T-helper 2 cell (primary cell): ENCODE measurements at regions not wholly inside any gene's neighbourhood (a gene's known extent, or its start where the extent isn't known, plus 50 kb on each side); places are given as distances from the start of the nearest gene placed in this dataset.

Experiments used
- DNase-seq, 5 experiments: peaks; one replicate each; pipeline versions ENCODE4 v3.0.0 to v3.0.0-alpha.2; 2012 to 2022

- no peak for DNase-seq
Observed at GRCh38 chr7:130897515-130898419, 163.8 kb upstream of the KLF14 start.

- DNase-seq = no peak
Observed at GRCh38 chr7:130899071-130899560, 165.1 kb upstream of the KLF14 start.

- no peak for DNase-seq
Observed at GRCh38 chr7:130899638-130900401, 165.8 kb upstream of the KLF14 start.

GRCh38 chr7:130900471-130901076 lies 166.6 kb upstream of the KLF14 start:
- DNase-seq = no peak

- no peak for DNase-seq
Observed at GRCh38 chr7:130901209-130901783, 167.3 kb upstream of the KLF14 start.

GRCh38 chr7:130902755-130903357 lies 168.8 kb upstream of the KLF14 start:
- no peak for DNase-seq

GRCh38 chr7:130903358-130903974 lies 169.5 kb upstream of the KLF14 start:
- DNase-seq = no peak

GRCh38 chr7:130904031-130904757 lies 170.2 kb upstream of the KLF14 start:
- DNase-seq = no peak

- no peak for DNase-seq
Observed at GRCh38 chr7:130904792-130905191, 170.8 kb upstream of the KLF14 start.

GRCh38 chr7:130906575-130906974 lies 172.6 kb upstream of the KLF14 start:
- no peak for DNase-seq

- no peak for DNase-seq
Observed at GRCh38 chr7:130907439-130907838, 173.4 kb upstream of the KLF14 start.

GRCh38 chr7:130908345-130909160 lies 174.5 kb upstream of the KLF14 start:
- no peak for DNase-seq

GRCh38 chr7:130909161-130909836 lies 175.3 kb upstream of the KLF14 start:
- DNase-seq = no peak

GRCh38 chr7:130909881-130910672 lies 176.1 kb upstream of the KLF14 start:
- DNase-seq = peak in 1 of 5 experiments; percentile 56

- DNase-seq = peak in 1 of 5 experiments; percentile 56
Observed at GRCh38 chr7:130910949-130911944, 177.2 kb upstream of the KLF14 start.

GRCh38 chr7:130912082-130912861 lies 178.3 kb upstream of the KLF14 start:
- DNase-seq = peak in 1 of 5 experiments; percentile 59
